Body of pancreas (tissue), 4 donors: ENCODE measurements at regions not wholly inside any gene's neighbourhood (a gene's known extent, or its start where the extent isn't known, plus 50 kb on each side); places are given as distances from the start of the nearest gene placed in this dataset.
A peak's percentile ranks its signal among the peaks of the same experiment; 100 is the strongest.

ENCODE experiments used
- ATAC-seq: fragments of 150-250 bp; one replicate; pipeline ENCODE4 v1.9.1; 2016
- DNase-seq, 4 donors: peaks; one replicate each; pipeline ENCODE4 v3.0.0-alpha.2; 2019
- H3K27ac ChIP-seq, 4 donors: fragments of 200-600 bp; sonication (generic); 1 replicate in 3 of 4; 2 replicates in 1 of 4; pipeline versions ENCODE4 v1.5.1 to v1.6.1; 2016 to 2019; ENCODE audit warnings: mild to moderate bottlenecking in 1 of 4, mixed read lengths in 1 of 4, moderate library complexity in 1 of 4
- H3K27me3 ChIP-seq, 2 donors: fragments of 200-600 bp; sonication (generic); one replicate each; pipeline ENCODE4 v1.6.0; 2016; ENCODE audit warnings: mild to moderate bottlenecking in 1 of 2
- H3K36me3 ChIP-seq, 2 donors: fragments of 200-600 bp; sonication (generic); replicated peaks in 1 of 2; 2 replicates each; pipeline ENCODE4 v1.5.1; 2016; ENCODE audit warnings: low read depth in 2 of 2; ENCODE audit not compliant: insufficient read depth in 1 of 2
- H3K4me1 ChIP-seq: fragments of 200-600 bp; sonication (generic); one replicate; pipeline ENCODE4 v1.6.0; 2016
- H3K4me3 ChIP-seq, 2 donors: fragments of 200-600 bp; sonication (generic); 1 replicate in 1 of 2; 2 replicates in 1 of 2; pipeline ENCODE4 v1.5.1; 2016 to 2019
- H3K9me3 ChIP-seq, 3 donors: fragments of 200-600 bp; sonication (generic); 1 replicate in 2 of 3; 2 replicates in 1 of 3; pipeline ENCODE4 v1.5.1; 2016
- CTCF ChIP-seq, 7 experiments: fragments of 450-650 bp in 4 of 7; fragments of 200-600 bp in 3 of 7; sonication (generic) in 3 of 7; IDR thresholded peaks; one replicate each; pipeline ENCODE4 v1.5.1; 2016 to 2019; ENCODE audit warnings: antibody characterized with exemption in 7 of 7
- POLR2A ChIP-seq, 3 donors: fragments of 450-650 bp; IDR thresholded peaks; one replicate each; pipeline ENCODE4 v1.6.1; 2016; ENCODE audit warnings: antibody characterized with exemption in 3 of 3, mild to moderate bottlenecking in 2 of 3
- WGBS, 2 donors: methylation state at CpG; one replicate each; pipeline ENCODE4 v1.1.5; 2017; 5-methylcytosine and 5-hydroxymethylcytosine counted together
- intact Hi-C: fragments of 100-400 bp; cut with DNase I; formaldehyde crosslinking; loops from one replicate; pipeline ENCODE4 v1.15.1; 2023

DNA sequence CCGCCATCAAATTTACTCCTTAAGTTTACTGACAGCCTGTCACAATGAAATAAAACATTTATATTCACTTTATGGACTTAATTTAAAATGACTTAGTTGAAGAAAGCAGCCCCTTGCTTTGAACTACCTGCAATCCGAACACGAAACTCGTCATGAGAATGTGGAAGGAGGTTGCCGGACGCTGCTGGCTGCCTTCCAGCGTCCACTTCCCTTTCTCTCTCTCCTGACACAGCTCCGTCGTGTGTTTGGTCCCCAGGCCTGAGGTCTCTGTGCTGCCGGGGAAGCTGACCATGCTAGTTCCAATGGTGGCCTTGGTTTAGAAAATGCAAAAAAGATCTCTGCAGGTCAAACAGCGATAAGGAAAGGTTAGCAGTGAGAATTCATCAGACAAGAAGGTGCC is 519.7 kb downstream of the CDH26 start:
- H3K36me3 ChIP-seq = no peaks in the 10 kb centered on the region
- no peaks in the 10 kb centered on the region for H3K4me1 ChIP-seq
- ATAC-seq (no peak), DNase-seq (peak in 1 of 4 donors; percentile 23)
- intact Hi-C loops = no loop called here
- H3K27me3 ChIP-seq = no peaks in the 10 kb centered on the region
- H3K27ac ChIP-seq = no peak overlapping the region
- no peaks in the 10 kb centered on the region for H3K9me3 ChIP-seq
- TF ChIP-seq CTCF (IDR thresholded peaks at IDR 0.05) (no peak), POLR2A (IDR thresholded peaks at IDR 0.05) (no peak)
- 30 to 57% methylated on average over 11 of the region's 11 CpGs for WGBS, 2 donors
- no peak overlapping the region for H3K4me3 ChIP-seq

DNA sequence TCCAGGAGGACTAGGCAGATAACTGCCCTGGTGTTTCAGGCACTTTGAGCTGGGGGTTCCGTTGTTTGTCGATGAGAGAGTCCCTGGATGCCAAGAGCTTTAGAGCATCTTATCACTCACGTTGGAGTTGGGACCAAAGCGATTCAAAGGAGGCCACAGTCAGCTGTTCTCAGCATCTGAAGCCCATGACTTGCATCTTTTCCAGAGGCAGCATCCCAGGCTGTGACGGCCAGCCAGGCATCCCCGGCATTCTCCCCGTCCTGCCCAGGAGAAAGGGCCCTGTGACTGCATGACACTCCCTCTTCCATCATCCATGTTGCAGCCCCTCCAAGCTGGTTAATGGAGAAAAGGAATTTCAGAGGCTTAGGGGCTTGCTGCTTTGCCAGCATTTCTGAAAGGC is 520.3 kb downstream of the CDH26 start:
- intact Hi-C loops = no loop called here
- Histone ChIP-seq H3K4me1 (no peaks in the 10 kb centered on the region), H3K36me3 (no peaks in the 10 kb centered on the region), H3K9me3 (no peaks in the 10 kb centered on the region), H3K27ac (no peak overlapping the region), H3K27me3 (no peaks in the 10 kb centered on the region), H3K4me3 (no peak overlapping the region)
- WGBS, 2 donors = 63 to 66% methylated on average over 6 to 7 of the region's 7 CpGs
- TF ChIP-seq CTCF (IDR thresholded peaks at IDR 0.05) (no peak), POLR2A (IDR thresholded peaks at IDR 0.05) (no peak)
- DNase-seq (no peak), ATAC-seq (no peak)

- ATAC-seq (no peak), DNase-seq (no peak)
- intact Hi-C loops = no loop called here
- 56 to 61% methylated on average over 23 to 24 of the region's 25 CpGs for WGBS, 2 donors
- Histone ChIP-seq H3K27ac (no peak overlapping the region), H3K9me3 (no peaks in the 10 kb centered on the region), H3K4me3 (no peak overlapping the region), H3K27me3 (no peaks in the 10 kb centered on the region), H3K36me3 (no peaks in the 10 kb centered on the region), H3K4me1 (no peaks in the 10 kb centered on the region)
- TF ChIP-seq POLR2A (IDR thresholded peaks at IDR 0.05) (no peak), CTCF (IDR thresholded peaks at IDR 0.05) (no peak)
These were observed 522.9 kb downstream of the CDH26 start for GRCh38 chr20:60480950-60481742.

DNA sequence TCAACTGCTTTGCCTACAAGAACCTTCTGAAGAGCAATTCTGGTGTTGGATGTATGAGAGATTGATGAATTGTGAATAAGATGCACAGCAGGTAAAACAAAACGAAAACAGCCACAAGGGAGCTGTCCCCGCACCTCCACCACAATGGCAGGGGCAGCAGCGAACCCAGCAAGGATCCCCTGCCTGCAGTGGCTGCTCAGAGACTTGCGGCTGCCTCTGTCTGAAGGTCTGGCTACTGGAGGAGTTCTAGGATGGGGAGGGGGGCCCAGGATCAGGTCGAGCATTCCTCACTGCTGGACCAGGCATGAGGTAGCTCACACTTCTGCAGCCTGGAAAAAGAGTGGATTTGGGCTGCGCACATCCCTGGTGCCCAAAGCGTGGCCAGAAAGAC is 523.5 kb downstream of the CDH26 start:
- H3K36me3 ChIP-seq = no peaks in the 10 kb centered on the region
- no peak for DNase-seq
- 44 to 52% methylated on average over 7 of the region's 7 CpGs for WGBS, 2 donors
- H3K27ac ChIP-seq = no peak overlapping the region
- no peaks in the 10 kb centered on the region for H3K4me1 ChIP-seq
- no peak overlapping the region for H3K4me3 ChIP-seq
- no peaks in the 10 kb centered on the region for H3K9me3 ChIP-seq
- H3K27me3 ChIP-seq = no peaks in the 10 kb centered on the region
- TF ChIP-seq CTCF (IDR thresholded peaks at IDR 0.05) (no peak), POLR2A (IDR thresholded peaks at IDR 0.05) (no peak)
- intact Hi-C loops = no loop called here
- ATAC-seq = no peak
